ENCODE measurements at regions not wholly inside any gene's neighbourhood (a gene's known extent, or its start where the extent isn't known, plus 50 kb on each side); places are given as distances from the start of the nearest gene placed in this dataset.
"Not testable (repeated sequence)": the region's sequence is repeated elsewhere in the genome, so short reads cannot be mapped to it uniquely, and the experiment has no call there.

DNA sequence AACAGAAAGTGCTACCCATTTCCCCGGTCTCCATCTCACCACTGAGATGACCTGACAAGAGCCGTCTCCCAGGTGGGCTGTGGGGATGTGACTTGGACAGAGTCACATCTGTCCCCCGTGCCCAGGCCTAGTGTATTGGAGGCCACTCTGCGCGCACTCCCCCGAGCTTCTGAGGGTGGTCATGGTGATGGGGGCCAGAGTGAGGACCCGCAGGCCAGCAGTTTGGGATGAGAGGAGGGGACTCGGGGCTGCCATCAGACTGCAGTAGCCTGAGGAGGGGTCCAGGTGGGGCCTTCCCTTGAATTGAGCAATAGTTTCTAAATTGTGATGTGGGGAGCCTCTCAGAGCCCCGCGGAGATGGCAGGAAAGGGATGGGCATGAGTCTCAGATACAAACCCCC, 852.6 kb downstream of the TBC1D22A start (continued):
- TF ChIP-seq, protein P1, sequence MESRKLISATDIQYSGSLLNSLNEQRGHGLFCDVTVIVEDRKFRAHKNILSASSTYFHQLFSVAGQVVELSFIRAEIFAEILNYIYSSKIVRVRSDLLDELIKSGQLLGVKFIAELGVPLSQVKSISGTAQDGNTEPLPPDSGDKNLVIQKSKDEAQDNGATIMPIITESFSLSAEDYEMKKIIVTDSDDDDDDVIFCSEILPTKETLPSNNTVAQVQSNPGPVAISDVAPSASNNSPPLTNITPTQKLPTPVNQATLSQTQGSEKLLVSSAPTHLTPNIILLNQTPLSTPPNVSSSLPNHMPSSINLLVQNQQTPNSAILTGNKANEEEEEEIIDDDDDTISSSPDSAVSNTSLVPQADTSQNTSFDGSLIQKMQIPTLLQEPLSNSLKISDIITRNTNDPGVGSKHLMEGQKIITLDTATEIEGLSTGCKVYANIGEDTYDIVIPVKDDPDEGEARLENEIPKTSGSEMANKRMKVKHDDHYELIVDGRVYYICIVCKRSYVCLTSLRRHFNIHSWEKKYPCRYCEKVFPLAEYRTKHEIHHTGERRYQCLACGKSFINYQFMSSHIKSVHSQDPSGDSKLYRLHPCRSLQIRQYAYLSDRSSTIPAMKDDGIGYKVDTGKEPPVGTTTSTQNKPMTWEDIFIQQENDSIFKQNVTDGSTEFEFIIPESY (IDR thresholded peaks at IDR 0.05; ENCODE audit: extremely low read depth, insufficient replicate concordance, low read length), result no peak
- TF ChIP-seq POLR2AphosphoS5 (IDR thresholded peaks at IDR 0.05; ENCODE audit: low read depth, low read length) (no peak), ELF1 (IDR thresholded peaks at IDR 0.05; ENCODE audit: borderline replicate concordance, low read depth) (no peak)

DNA sequence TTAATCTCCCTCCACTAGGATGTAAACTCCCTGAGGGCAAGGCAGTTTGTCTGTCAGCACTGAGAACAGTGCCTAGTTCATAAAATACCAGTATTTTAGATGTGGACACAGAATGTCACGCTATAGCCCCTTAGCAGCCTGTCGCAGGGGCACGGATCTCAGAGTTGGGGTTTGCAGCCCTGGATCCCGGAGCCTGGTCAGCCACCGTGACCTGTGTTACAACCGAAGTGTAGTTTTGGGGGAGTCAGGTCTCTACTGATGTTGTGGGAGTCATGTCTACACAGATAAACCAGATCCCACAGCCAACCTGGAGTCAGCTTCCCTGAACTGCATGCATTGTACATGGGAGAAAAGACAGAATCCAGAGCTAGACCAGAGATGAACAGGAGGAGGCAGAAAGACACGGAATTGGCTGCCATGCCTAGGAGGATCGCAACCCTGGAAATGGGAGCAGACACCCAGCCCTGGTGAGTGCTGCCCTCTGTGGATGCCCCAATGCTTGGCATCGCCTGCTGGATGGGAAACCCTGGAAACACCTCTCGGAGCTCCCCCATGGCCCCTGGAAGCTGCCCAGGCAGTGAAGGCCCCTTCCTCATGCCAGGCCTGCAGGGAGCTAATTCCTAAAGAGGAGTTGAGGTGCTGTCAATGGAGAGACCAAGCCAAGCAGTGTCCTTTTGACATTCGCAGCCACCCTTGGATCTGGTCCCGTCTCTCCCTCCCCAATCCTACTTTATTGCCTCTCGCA, 851.3 kb downstream of the TBC1D22A start:
- no peaks in the 10 kb centered on the region for H4K20me1 ChIP-seq (ENCODE audit: insufficient read depth)
- H3K4me1 ChIP-seq (ENCODE audit: control insufficient read depth in 1 of 2, insufficient read depth in 2 of 2, low read length in 2 of 2), result no peaks in the 10 kb centered on the region
- H3K27ac ChIP-seq (ENCODE audit: low read depth, low read length), result no peak overlapping the region
- DNase-seq (ENCODE audit: low read depth, low spot score), result no peak
- H3K36me3 ChIP-seq (ENCODE audit: control insufficient read depth in 1 of 2, insufficient read depth in 2 of 2, low read length in 2 of 2), result no peaks in the 10 kb centered on the region
- RAD21 ChIA-PET (ENCODE audit: low non-redundant PET in 1 of 2, low total read pairs in 2 of 2, uncharacterized antibody in 2 of 2, unreplicated experiment in 2 of 2), result no interaction called here
- ATAC-seq, result no peak
- no peak overlapping the region for H3K9ac ChIP-seq (ENCODE audit: low read length)
- no peaks in the 10 kb centered on the region; a peak in 1 of 4 replicates for H3K9me3 ChIP-seq (ENCODE audit: control insufficient read depth in 1 of 2, insufficient read depth in 1 of 2, low read depth in 1 of 2, low read length in 2 of 2)
- no peak overlapping the region for H2AFZ ChIP-seq (ENCODE audit: low read depth, low read length, poor library complexity, severe bottlenecking)
- BruUV-seq (replicated peaks), result no TSS peak
- TF ChIP-seq, protein P1 (IDR thresholded peaks at IDR 0.05; ENCODE audit: extremely low read depth, insufficient replicate concordance, low read length), result no peak
- TF ChIP-seq FOSL1 (IDR thresholded peaks at IDR 0.05; ENCODE audit: low read depth) (no peak), TCF7L2 (IDR thresholded peaks at IDR 0.05; ENCODE audit: borderline replicate concordance, extremely low read depth, insufficient read depth, insufficient read length) (no peak), ELF1 (IDR thresholded peaks at IDR 0.05; ENCODE audit: borderline replicate concordance, low read depth) (no peak), POLR2A (IDR thresholded peaks at IDR 0.05; ENCODE audit: borderline replicate concordance, extremely low read depth, insufficient read depth, insufficient read length) (no peak), SRF (IDR thresholded peaks at IDR 0.05; ENCODE audit: low read depth) (no peak), POLR2AphosphoS5 (IDR thresholded peaks at IDR 0.05; ENCODE audit: low read depth, low read length) (no peak), CBX3 (IDR thresholded peaks at IDR 0.05; ENCODE audit: low read depth) (no peak), JUND (IDR thresholded peaks at IDR 0.05) (no peak), SP1 (IDR thresholded peaks at IDR 0.05; ENCODE audit: low read depth) (no peak), ZFX (IDR thresholded peaks at IDR 0.05) (no peak), MAX (IDR thresholded peaks at IDR 0.05) (no peak), EGR1 (IDR thresholded peaks at IDR 0.05; ENCODE audit: low read depth) (no peak), CEBPB (IDR thresholded peaks at IDR 0.05; ENCODE audit: low read depth) (no peak), ZNF274 (IDR thresholded peaks at IDR 0.05; ENCODE audit: low read depth, low read length) (no peak), YY1 (IDR thresholded peaks at IDR 0.05; ENCODE audit: extremely low read depth, insufficient replicate concordance, low read depth, low read length) (no peak)
- no peaks in the 10 kb centered on the region for H3K27me3 ChIP-seq (ENCODE audit: insufficient read depth, low read length)
- H3K4me2 ChIP-seq (ENCODE audit: low read length), result no peak overlapping the region
- no peak overlapping the region for H3K4me3 ChIP-seq (replicated peaks in 1 of 2; ENCODE audit: low read depth in 1 of 2, low read length in 2 of 2)
- CTCF ChIA-PET, result interaction anchor here (0.6 kb wide), 1 partner anchor 1965 kb away, joined by 3 read pairs; no protein-coding TSS in a partner anchor
- H3K9me2 ChIP-seq (ENCODE audit: insufficient read depth), result no peaks in the 10 kb centered on the region
- no peaks in the 10 kb centered on the region for H3K79me2 ChIP-seq (ENCODE audit: insufficient read depth, low read length)
- POLR2A ChIA-PET, result no interaction called here
- intact Hi-C loops (cut with micrococcal nuclease), result no loop called here

DNA sequence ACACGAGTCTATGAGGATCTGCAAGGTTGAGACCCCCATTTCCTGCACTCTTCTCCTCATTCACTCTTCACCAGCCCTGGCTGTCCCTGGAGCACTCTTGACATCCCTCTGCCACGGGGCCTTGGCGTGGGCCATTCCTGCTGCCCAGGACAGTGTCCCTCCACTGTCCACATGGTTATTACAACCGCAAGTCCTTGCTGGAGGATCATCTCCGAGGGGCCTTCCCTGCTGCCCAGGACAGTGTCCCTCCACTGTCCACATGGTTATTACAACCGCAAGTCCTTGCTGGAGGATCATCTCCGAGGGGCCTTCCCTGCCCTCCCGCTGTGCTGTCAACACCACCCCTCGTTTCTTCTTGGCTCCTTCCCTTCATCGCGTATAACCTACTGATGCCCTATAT, 850.7 kb downstream of the TBC1D22A start:
- BruUV-seq (replicated peaks); H3K4me1 ChIP-seq (ENCODE audit: control insufficient read depth in 1 of 2, insufficient read depth in 2 of 2, low read length in 2 of 2); H2AFZ ChIP-seq (ENCODE audit: low read depth, low read length, poor library complexity, severe bottlenecking); intact Hi-C loops (cut with micrococcal nuclease); H3K4me3 ChIP-seq (replicated peaks in 1 of 2; ENCODE audit: low read depth in 1 of 2, low read length in 2 of 2); H3K4me2 ChIP-seq (ENCODE audit: low read length); POLR2A ChIA-PET; H3K79me2 ChIP-seq (ENCODE audit: insufficient read depth, low read length); H3K9me2 ChIP-seq (ENCODE audit: insufficient read depth); H3K27me3 ChIP-seq (ENCODE audit: insufficient read depth, low read length); H3K36me3 ChIP-seq (ENCODE audit: control insufficient read depth in 1 of 2, insufficient read depth in 2 of 2, low read length in 2 of 2); DNase-seq (ENCODE audit: low read depth, low spot score); ATAC-seq; H4K20me1 ChIP-seq (ENCODE audit: insufficient read depth); CTCF ChIA-PET; H3K9me3 ChIP-seq (ENCODE audit: control insufficient read depth in 1 of 2, insufficient read depth in 1 of 2, low read depth in 1 of 2, low read length in 2 of 2); RAD21 ChIA-PET (ENCODE audit: low non-redundant PET in 1 of 2, low total read pairs in 2 of 2, uncharacterized antibody in 2 of 2, unreplicated experiment in 2 of 2); H3K27ac ChIP-seq (ENCODE audit: low read depth, low read length); H3K9ac ChIP-seq (ENCODE audit: low read length): not testable (repeated sequence)
